GM19328 (cell line): ENCODE measurements at regions not wholly inside any gene's neighbourhood (a gene's known extent, or its start where the extent isn't known, plus 50 kb on each side); places are given as distances from the start of the nearest gene placed in this dataset.

Experiments
- ATAC-seq: cut with Tn5 transposase; IDR thresholded peaks from one replicate; pipeline ENCODE4 v1.9.1; 2021; ENCODE audit warnings: mild to moderate bottlenecking, moderate library complexity; ENCODE audit not compliant: unreplicated experiment

GRCh38 chr3:10759495-10759894 lies 56.5 kb upstream of the SLC6A11 start:
- ATAC-seq = no peak

- no peak for ATAC-seq
Measured at GRCh38 chr3:10760199-10760598, 55.8 kb upstream of the SLC6A11 start.

GRCh38 chr3:10761583-10761982 lies 54.4 kb upstream of the SLC6A11 start:
- no peak for ATAC-seq

GRCh38 chr3:10762116-10762515 lies 53.9 kb upstream of the SLC6A11 start:
- ATAC-seq = no peak

- no peak for ATAC-seq
Measured at GRCh38 chr3:10762611-10763247, 53.3 kb upstream of the SLC6A11 start.

GRCh38 chr3:10763248-10763620 lies 52.8 kb upstream of the SLC6A11 start:
- ATAC-seq = no peak

GRCh38 chr3:10763817-10764258 lies 52.2 kb upstream of the SLC6A11 start:
- no peak for ATAC-seq

GRCh38 chr3:10764259-10765051 lies 51.6 kb upstream of the SLC6A11 start:
- ATAC-seq = no peak

GRCh38 chr3:10766049-10766705 lies 49.9 kb upstream of the SLC6A11 start:
- ATAC-seq = no peak
